SK-N-SH (cell line): ENCODE measurements at regions not wholly inside any gene's neighbourhood (a gene's known extent, or its start where the extent isn't known, plus 50 kb on each side); places are given as distances from the start of the nearest gene placed in this dataset.

ENCODE experiments used
- CTCF ChIA-PET: fragments of 300-600, 350-600 bp; formaldehyde crosslinking; extraction: SDS; loops from one replicate; lab custom pipeline; 2021; lab: Yijun Ruan, JAX
- POLR2A ChIA-PET: fragments of 350-600 bp; sonication (Branson Sonifier 250); formaldehyde crosslinking; extraction: SDS; loops from one replicate; lab custom pipeline; 2020; ENCODE audit warnings: antibody characterized with exemption, inconsistent platforms; lab: Yijun Ruan, JAX
- DNase-seq: peaks from one replicate; pipeline ENCODE4 v3.0.0; 2012
- H2AFZ ChIP-seq: fragments of 200-600 bp; sonication (generic); 2 replicates; pipeline ENCODE4 v1.8.1; 2016; ENCODE audit warnings: antibody characterized with exemption, mild to moderate bottlenecking, low read depth
- H3F3A ChIP-seq: fragments of 200-600 bp; sonication (generic); replicated peaks from 2 replicates; pipeline ENCODE3; 2016; ENCODE audit warnings: antibody characterized with exemption, mild to moderate bottlenecking; ENCODE audit not compliant: insufficient read depth
- H3K27ac ChIP-seq, 2 experiments: fragments of 200-500 bp in 1 of 2; fragments of 200-600 bp in 1 of 2; sonication (Bioruptor generic) in 1 of 2; sonication (generic), shearing (Covaris generic) in 1 of 2; 2 replicates each; pipeline versions ENCODE4 v1.5.1 to v1.6.1; 2014 to 2016; ENCODE audit warnings: low read depth in 2 of 2, inconsistent platforms in 1 of 2, low read length in 1 of 2, mild to moderate bottlenecking in 1 of 2, mixed read lengths in 1 of 2
- H3K27me3 ChIP-seq: fragments of 200-600 bp; sonication (generic), shearing (Covaris generic); 2 replicates; pipeline ENCODE4 v1.6.1; 2016; ENCODE audit warnings: mixed run types; ENCODE audit not compliant: insufficient read depth
- H3K36me3 ChIP-seq, 2 experiments: fragments of 200-500 bp in 1 of 2; fragments of 200-600 bp in 1 of 2; sonication (Bioruptor generic) in 1 of 2; sonication (generic) in 1 of 2; replicated peaks in 1 of 2; 2 replicates each; pipeline versions ENCODE3 to v1.5.1; 2014 to 2016; ENCODE audit warnings: low read length in 1 of 2, mild to moderate bottlenecking in 1 of 2; ENCODE audit not compliant: insufficient read depth in 2 of 2, control insufficient read depth in 1 of 2
- H3K4me1 ChIP-seq, 2 experiments: fragments of 200-500 bp in 1 of 2; fragments of 200-600 bp in 1 of 2; sonication (Bioruptor generic) in 1 of 2; sonication (generic), shearing (Covaris generic) in 1 of 2; 2 replicates each; pipeline versions ENCODE4 v1.5.1 to v1.6.1; 2014 to 2016; ENCODE audit warnings: low read depth in 1 of 2, low read length in 1 of 2, mixed run types in 1 of 2; ENCODE audit not compliant: insufficient read depth in 2 of 2, control insufficient read depth in 1 of 2
- H3K4me2 ChIP-seq: fragments of 200-600 bp; sonication (generic), shearing (Covaris generic); 2 replicates; pipeline ENCODE4 v1.6.1; 2017; ENCODE audit warnings: mixed run types
- H3K4me3 ChIP-seq, 2 experiments: fragments of 200-500 bp in 1 of 2; fragments of 200-600 bp in 1 of 2; sonication (Bioruptor generic) in 1 of 2; sonication (generic), shearing (Covaris generic) in 1 of 2; 2 replicates each; pipeline versions ENCODE4 v1.5.1 to v1.8.1; 2014 to 2016; ENCODE audit warnings: low read depth in 2 of 2, inconsistent platforms in 1 of 2, low read length in 1 of 2, mild to moderate bottlenecking in 1 of 2, mixed read lengths in 1 of 2, moderate library complexity in 1 of 2
- H3K79me2 ChIP-seq: fragments of 200-600 bp; sonication (generic); 2 replicates; pipeline ENCODE4 v1.8.1; 2017; ENCODE audit warnings: mild to moderate bottlenecking; ENCODE audit not compliant: insufficient read depth
- H3K9ac ChIP-seq: fragments of 200-600 bp; sonication (generic); 2 replicates; pipeline ENCODE4 v1.6.1; 2017; ENCODE audit warnings: mixed run types
- H3K9me2 ChIP-seq: fragments of 200-600 bp; sonication (generic); 2 replicates; pipeline ENCODE4 v1.6.1; 2017; ENCODE audit warnings: mixed run types
- H3K9me3 ChIP-seq: fragments of 200-600 bp; sonication (generic); 2 replicates; pipeline ENCODE4 v1.6.1; 2017; ENCODE audit warnings: mixed run types, mild to moderate bottlenecking, moderate library complexity
- H4K20me1 ChIP-seq: fragments of 200-600 bp; sonication (generic); 2 replicates; pipeline ENCODE4 v1.6.1; 2017; ENCODE audit warnings: mild to moderate bottlenecking, mixed run types; ENCODE audit not compliant: insufficient read depth
- CHD2 ChIP-seq: fragments of 150-350 bp; IDR thresholded peaks from 2 replicates; pipeline ENCODE4 v1.6.1; 2018; ENCODE audit warnings: low read length; ENCODE audit not compliant: partially characterized antibody
- EZH2phosphoT487 ChIP-seq: fragments of 200-600 bp; sonication (generic); IDR thresholded peaks from 2 replicates; pipeline ENCODE4 v1.6.1; 2017; ENCODE audit warnings: low read depth, mixed run types, mild to moderate bottlenecking, antibody characterized with exemption, moderate library complexity, borderline replicate concordance
- FOSL2 ChIP-seq: IDR thresholded peaks from 2 replicates; pipeline ENCODE4 v1.4.0; 2012; ENCODE audit warnings: low read depth, mild to moderate bottlenecking, moderate library complexity, borderline replicate concordance
- GATA2 ChIP-seq: sonication (generic); formaldehyde crosslinking; IDR thresholded peaks from 2 replicates; pipeline ENCODE4 v1.5.0; 2020; ENCODE audit warnings: mild to moderate bottlenecking, missing genetic modification reagents
- MAX ChIP-seq: IDR thresholded peaks from 2 replicates; pipeline ENCODE4 v1.4.0; 2012; ENCODE audit warnings: low read depth
- MXI1 ChIP-seq: IDR thresholded peaks from 2 replicates; pipeline ENCODE4 v1.6.1; 2012; ENCODE audit warnings: mild to moderate bottlenecking, low read depth, low read length, improper control_type of control experiment
- NFIC ChIP-seq: IDR thresholded peaks from 2 replicates; pipeline ENCODE4 v1.4.0; 2012; ENCODE audit warnings: borderline replicate concordance
- RAD21 ChIP-seq: IDR thresholded peaks from 2 replicates; pipeline ENCODE4 v1.6.1; 2012; ENCODE audit warnings: mild to moderate bottlenecking, low read length
- RXRA ChIP-seq: IDR thresholded peaks from 2 replicates; pipeline ENCODE4 v1.4.0; 2012; ENCODE audit warnings: low read depth, mild to moderate bottlenecking, borderline replicate concordance
- SIN3A ChIP-seq: IDR thresholded peaks from 2 replicates; pipeline ENCODE4 v1.6.1; 2012; ENCODE audit warnings: low read depth, mild to moderate bottlenecking, low read length, moderate library complexity, borderline replicate concordance
- TAF1 ChIP-seq: IDR thresholded peaks from 2 replicates; pipeline ENCODE4 v1.6.1; 2012; ENCODE audit warnings: low read depth, mild to moderate bottlenecking, low read length, moderate library complexity, borderline replicate concordance
- TEAD4 ChIP-seq: IDR thresholded peaks from 2 replicates; pipeline ENCODE4 v1.4.0; 2012; ENCODE audit warnings: mild to moderate bottlenecking, borderline replicate concordance; ENCODE audit not compliant: insufficient read depth
- USF2 ChIP-seq: fragments of 150-350 bp; IDR thresholded peaks from 2 replicates; pipeline ENCODE4 v1.6.1; 2017; ENCODE audit warnings: antibody characterized with exemption, low read length, low read depth, borderline replicate concordance
- ZBTB33 ChIP-seq: IDR thresholded peaks from 2 replicates; pipeline ENCODE4 v1.4.0; 2012; ENCODE audit warnings: low read depth, borderline replicate concordance
- WGBS: methylation state at CpG from one replicate; pipeline ENCODE4 v1.1.6; 2017; ENCODE audit warnings: low lambda C conversion rate; 5-methylcytosine and 5-hydroxymethylcytosine counted together
- TF ChIP-seq, protein P1 (sequence below): IDR thresholded peaks from 2 replicates; pipeline ENCODE4; 2012
- TF ChIP-seq, protein P2 (sequence below): fragments of 200-600 bp; sonication (generic); IDR thresholded peaks from 2 replicates; pipeline ENCODE4 v1.6.1; 2017; ENCODE audit warnings: antibody characterized with exemption, mild to moderate bottlenecking, moderate library complexity

DNA sequence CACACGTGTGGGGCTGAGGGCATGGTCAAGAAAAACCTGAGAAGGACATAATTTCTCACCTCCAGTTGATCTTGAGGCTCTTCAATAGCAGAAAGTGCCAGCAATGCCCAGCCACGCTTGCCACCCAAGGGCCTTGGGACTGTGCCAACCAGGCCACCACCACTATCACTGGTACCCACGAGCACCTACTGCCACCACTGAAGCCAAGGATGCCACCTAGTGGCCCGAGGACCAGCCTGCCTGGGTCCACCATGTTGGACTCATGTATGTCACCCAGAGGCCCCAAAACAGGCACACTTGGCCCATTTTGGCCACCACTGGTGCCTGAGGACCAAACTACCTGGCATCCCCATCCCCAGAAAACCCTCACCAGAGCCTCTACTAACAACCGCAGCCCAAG is 191.8 kb downstream of the ADAM29 start (continued):
- TF ChIP-seq ZBTB33: no peak

GRCh38 chr4:175125410-175126068 is 207.4 kb downstream of the ADAM29 start:
- ChIA-PET POLR2A (no interaction called here), CTCF (interaction anchor here (0.6 to 1.0 kb wide), 2 partner anchors 191 to 411 kb away, joined by 3 read pairs; no protein-coding TSS in a partner anchor)
- Histone ChIP-seq H3K36me3 (no peaks in the 10 kb centered on the region), H3K4me3 (no peak overlapping the region), H3K4me2 (no peak overlapping the region), H3K9ac (no peak overlapping the region), H3K9me2 (no peaks in the 10 kb centered on the region), H3K9me3 (no peaks in the 10 kb centered on the region; the same call in 1 of the 2 replicates), H3K27ac (no peak overlapping the region), H3F3A (no peaks in the 10 kb centered on the region), H3K4me1 (no peaks in the 10 kb centered on the region), H4K20me1 (no peaks in the 10 kb centered on the region), H3K27me3 (no peaks in the 10 kb centered on the region), H2AFZ (no peak overlapping the region), H3K79me2 (no peaks in the 10 kb centered on the region)
- TF ChIP-seq NFIC (no peak), MXI1 (no peak), USF2 (no peak), ZBTB33 (no peak), FOSL2 (no peak), RXRA (no peak), EZH2phosphoT487 (no peak), CHD2 (no peak), MAX (no peak), TEAD4 (no peak), SIN3A (no peak), GATA2 (no peak), RAD21 (no peak), TAF1 (no peak)
- TF ChIP-seq, protein P1, sequence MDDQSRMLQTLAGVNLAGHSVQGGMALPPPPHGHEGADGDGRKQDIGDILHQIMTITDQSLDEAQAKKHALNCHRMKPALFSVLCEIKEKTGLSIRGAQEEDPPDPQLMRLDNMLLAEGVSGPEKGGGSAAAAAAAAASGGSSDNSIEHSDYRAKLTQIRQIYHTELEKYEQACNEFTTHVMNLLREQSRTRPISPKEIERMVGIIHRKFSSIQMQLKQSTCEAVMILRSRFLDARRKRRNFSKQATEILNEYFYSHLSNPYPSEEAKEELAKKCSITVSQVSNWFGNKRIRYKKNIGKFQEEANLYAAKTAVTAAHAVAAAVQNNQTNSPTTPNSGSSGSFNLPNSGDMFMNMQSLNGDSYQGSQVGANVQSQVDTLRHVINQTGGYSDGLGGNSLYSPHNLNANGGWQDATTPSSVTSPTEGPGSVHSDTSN: no peak
- TF ChIP-seq, protein P2, sequence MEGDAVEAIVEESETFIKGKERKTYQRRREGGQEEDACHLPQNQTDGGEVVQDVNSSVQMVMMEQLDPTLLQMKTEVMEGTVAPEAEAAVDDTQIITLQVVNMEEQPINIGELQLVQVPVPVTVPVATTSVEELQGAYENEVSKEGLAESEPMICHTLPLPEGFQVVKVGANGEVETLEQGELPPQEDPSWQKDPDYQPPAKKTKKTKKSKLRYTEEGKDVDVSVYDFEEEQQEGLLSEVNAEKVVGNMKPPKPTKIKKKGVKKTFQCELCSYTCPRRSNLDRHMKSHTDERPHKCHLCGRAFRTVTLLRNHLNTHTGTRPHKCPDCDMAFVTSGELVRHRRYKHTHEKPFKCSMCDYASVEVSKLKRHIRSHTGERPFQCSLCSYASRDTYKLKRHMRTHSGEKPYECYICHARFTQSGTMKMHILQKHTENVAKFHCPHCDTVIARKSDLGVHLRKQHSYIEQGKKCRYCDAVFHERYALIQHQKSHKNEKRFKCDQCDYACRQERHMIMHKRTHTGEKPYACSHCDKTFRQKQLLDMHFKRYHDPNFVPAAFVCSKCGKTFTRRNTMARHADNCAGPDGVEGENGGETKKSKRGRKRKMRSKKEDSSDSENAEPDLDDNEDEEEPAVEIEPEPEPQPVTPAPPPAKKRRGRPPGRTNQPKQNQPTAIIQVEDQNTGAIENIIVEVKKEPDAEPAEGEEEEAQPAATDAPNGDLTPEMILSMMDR: no peak
- no peak for DNase-seq
- 28% methylated on average over 4 of the region's 4 CpGs for WGBS
